Kidney epithelial cell (primary cell): ENCODE measurements at regions not wholly inside any gene's neighbourhood (a gene's known extent, or its start where the extent isn't known, plus 50 kb on each side); places are given as distances from the start of the nearest gene placed in this dataset.
"Not testable (repeated sequence)": the region's sequence is repeated elsewhere in the genome, so short reads cannot be mapped to it uniquely, and the experiment has no call there.

Source experiments
- DNase-seq: peaks from one replicate; pipeline ENCODE4 v3.0.0-alpha.2; 2010; ENCODE audit warnings: low read depth
- H3K27me3 ChIP-seq: 2 replicates; pipeline ENCODE4 v1.6.0; 2011; ENCODE audit warnings: low read length; ENCODE audit not compliant: control insufficient read depth, insufficient read depth
- H3K36me3 ChIP-seq: 2 replicates; pipeline ENCODE4 v1.5.1; 2011; ENCODE audit warnings: low read length; ENCODE audit not compliant: control insufficient read depth, insufficient read depth
- H3K4me3 ChIP-seq: 2 replicates; pipeline ENCODE4 v1.5.1; 2011; ENCODE audit warnings: low read depth, mild to moderate bottlenecking, control low read depth, low read length
- CTCF ChIP-seq: IDR thresholded peaks from 2 replicates; pipeline ENCODE4 v1.5.1; 2011; ENCODE audit warnings: mild to moderate bottlenecking, moderate library complexity, low read length, control low read depth, inconsistent platforms; ENCODE audit not compliant: insufficient read depth, poor library complexity, severe bottlenecking

GRCh38 chr1:24252185-24252780 is 65.2 kb upstream of the IFNLR1 start:
- Histone ChIP-seq H3K36me3 (no peaks in the 10 kb centered on the region), H3K27me3 (no peaks in the 10 kb centered on the region), H3K4me3 (no peak overlapping the region)
- no peak for TF ChIP-seq CTCF
- no peak for DNase-seq

- no peak for TF ChIP-seq CTCF
- Histone ChIP-seq H3K4me3 (no peak overlapping the region), H3K36me3 (no peaks in the 10 kb centered on the region), H3K27me3 (no peaks in the 10 kb centered on the region)
- DNase-seq, result no peak
These were observed 64.4 kb upstream of the IFNLR1 start for GRCh38 chr1:24251501-24251900.

- Histone ChIP-seq H3K36me3 (no peaks in the 10 kb centered on the region), H3K4me3 (no peak overlapping the region), H3K27me3 (no peaks in the 10 kb centered on the region)
- no peak for DNase-seq
- TF ChIP-seq CTCF, result no peak
These were observed 63.7 kb upstream of the IFNLR1 start for GRCh38 chr1:24250791-24251190.

- no peak for TF ChIP-seq CTCF
- no peaks in the 10 kb centered on the region for H3K36me3 ChIP-seq
- no peak overlapping the region for H3K4me3 ChIP-seq
- no peak for DNase-seq
- H3K27me3 ChIP-seq, result no peaks in the 10 kb centered on the region
These were observed 63.1 kb upstream of the IFNLR1 start for GRCh38 chr1:24250224-24250623.

- H3K27me3 ChIP-seq, result no peaks in the 10 kb centered on the region
- no peaks in the 10 kb centered on the region for H3K36me3 ChIP-seq
- no peak for DNase-seq
- no peak overlapping the region for H3K4me3 ChIP-seq
- TF ChIP-seq CTCF, result no peak
These were observed 61.8 kb upstream of the IFNLR1 start for GRCh38 chr1:24248859-24249258.

- H3K4me3 ChIP-seq, H3K27me3 ChIP-seq: not testable (repeated sequence)
These were observed 60.2 kb upstream of the IFNLR1 start for GRCh38 chr1:24247337-24247736.

More at GRCh38 chr1:24247337-24247736, 60.2 kb upstream of the IFNLR1 start:
- not testable (repeated sequence) for H3K36me3 ChIP-seq, DNase-seq
